ENCODE measurements at regions not wholly inside any gene's neighbourhood (a gene's known extent, or its start where the extent isn't known, plus 50 kb on each side); places are given as distances from the start of the nearest gene placed in this dataset.

DNA sequence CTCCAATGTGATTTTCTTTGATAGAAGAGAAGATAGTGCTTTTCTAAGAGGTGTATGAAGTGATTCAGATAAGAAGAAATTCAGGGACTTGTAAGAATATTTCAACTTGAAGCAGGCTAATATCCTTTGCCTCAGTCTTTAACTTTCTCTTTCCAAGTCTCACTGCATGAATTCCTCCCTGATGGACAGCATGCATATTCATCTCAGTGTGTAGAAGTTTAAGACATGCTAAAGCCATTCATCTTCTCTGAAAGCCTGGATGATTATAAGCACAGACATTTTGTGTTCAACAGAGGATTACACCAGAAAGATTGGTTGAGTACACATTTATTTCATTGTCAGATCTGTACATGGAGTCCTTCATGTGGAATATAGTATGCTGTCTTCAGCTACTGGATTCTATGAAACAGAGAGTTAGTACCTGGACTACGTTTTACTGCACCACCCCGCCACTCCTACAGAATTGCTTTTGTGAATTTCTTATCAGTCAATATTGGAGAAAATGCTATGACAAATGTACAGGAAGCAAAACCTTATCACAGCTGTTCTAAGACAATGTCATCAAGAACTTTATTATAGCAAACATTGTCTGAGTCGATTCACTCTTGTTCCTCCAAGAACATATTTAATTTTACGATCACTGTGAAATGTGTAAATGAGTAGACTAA is 1346.1 kb downstream of the OTOL1 start:
- ChIA-PET CTCF (no interaction called here), POLR2A (no interaction called here), SMC1A (ENCODE audit: uncharacterized antibody, unreplicated experiment) (no interaction called here), RAD21 (ENCODE audit: unreplicated experiment) (no interaction called here)
- H3K79me2 ChIP-seq (ENCODE audit: control insufficient read depth, insufficient read depth, low read length): no peaks in the 10 kb centered on the region
- DNase-seq (ENCODE audit: low read depth, low spot score): no peak
- no peak overlapping the region for H3K27ac ChIP-seq (ENCODE audit: control insufficient read depth, insufficient read depth)
- no peak for FAIRE-seq
- intact Hi-C loops (cut with micrococcal nuclease; ENCODE audit: unreplicated experiment) (loop anchor here (10.0 kb wide), 1 partner anchor 48 kb away; no protein-coding TSS in a partner anchor), in situ Hi-C loops (cut with MboI) (no loop called here)
- no peaks in the 10 kb centered on the region for H4K20me1 ChIP-seq (ENCODE audit: control insufficient read depth, insufficient read depth)
- H3K27me3 ChIP-seq (replicated peaks in 1 of 2; ENCODE audit: control insufficient read depth in 2 of 2, insufficient read depth in 2 of 2, low read length in 1 of 2): no peaks in the 10 kb centered on the region
- no peak overlapping the region for H3K4me3 ChIP-seq
- WGBS (ENCODE audit: insufficient coverage, insufficient replicate concordance, low lambda C conversion rate, missing lambda C conversion rate): 3% methylated on average over 4 of the region's 4 CpGs
- H2AFZ ChIP-seq (ENCODE audit: control insufficient read depth, low read depth, low read length): no peak overlapping the region
- H3K4me2 ChIP-seq (ENCODE audit: control insufficient read depth, insufficient read depth): no peak overlapping the region
- TF ChIP-seq RBBP5 (conservative IDR thresholded peaks at IDR 0.05): no peak
- TF ChIP-seq YBX1 (IDR thresholded peaks at IDR 0.05): no peak
- TF ChIP-seq KLF5 (IDR thresholded peaks at IDR 0.05; ENCODE audit: partially characterized antibody): no peak
- TF ChIP-seq, protein P1, sequence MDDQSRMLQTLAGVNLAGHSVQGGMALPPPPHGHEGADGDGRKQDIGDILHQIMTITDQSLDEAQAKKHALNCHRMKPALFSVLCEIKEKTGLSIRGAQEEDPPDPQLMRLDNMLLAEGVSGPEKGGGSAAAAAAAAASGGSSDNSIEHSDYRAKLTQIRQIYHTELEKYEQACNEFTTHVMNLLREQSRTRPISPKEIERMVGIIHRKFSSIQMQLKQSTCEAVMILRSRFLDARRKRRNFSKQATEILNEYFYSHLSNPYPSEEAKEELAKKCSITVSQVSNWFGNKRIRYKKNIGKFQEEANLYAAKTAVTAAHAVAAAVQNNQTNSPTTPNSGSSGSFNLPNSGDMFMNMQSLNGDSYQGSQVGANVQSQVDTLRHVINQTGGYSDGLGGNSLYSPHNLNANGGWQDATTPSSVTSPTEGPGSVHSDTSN (IDR thresholded peaks at IDR 0.05; ENCODE audit: insufficient replicate concordance, low read depth, low read length): no peak
- no peak for TF ChIP-seq CEBPB (IDR thresholded peaks at IDR 0.05; ENCODE audit: borderline replicate concordance in 1 of 2, low read depth in 2 of 2, low read length in 2 of 2)
- TF ChIP-seq, protein P2, sequence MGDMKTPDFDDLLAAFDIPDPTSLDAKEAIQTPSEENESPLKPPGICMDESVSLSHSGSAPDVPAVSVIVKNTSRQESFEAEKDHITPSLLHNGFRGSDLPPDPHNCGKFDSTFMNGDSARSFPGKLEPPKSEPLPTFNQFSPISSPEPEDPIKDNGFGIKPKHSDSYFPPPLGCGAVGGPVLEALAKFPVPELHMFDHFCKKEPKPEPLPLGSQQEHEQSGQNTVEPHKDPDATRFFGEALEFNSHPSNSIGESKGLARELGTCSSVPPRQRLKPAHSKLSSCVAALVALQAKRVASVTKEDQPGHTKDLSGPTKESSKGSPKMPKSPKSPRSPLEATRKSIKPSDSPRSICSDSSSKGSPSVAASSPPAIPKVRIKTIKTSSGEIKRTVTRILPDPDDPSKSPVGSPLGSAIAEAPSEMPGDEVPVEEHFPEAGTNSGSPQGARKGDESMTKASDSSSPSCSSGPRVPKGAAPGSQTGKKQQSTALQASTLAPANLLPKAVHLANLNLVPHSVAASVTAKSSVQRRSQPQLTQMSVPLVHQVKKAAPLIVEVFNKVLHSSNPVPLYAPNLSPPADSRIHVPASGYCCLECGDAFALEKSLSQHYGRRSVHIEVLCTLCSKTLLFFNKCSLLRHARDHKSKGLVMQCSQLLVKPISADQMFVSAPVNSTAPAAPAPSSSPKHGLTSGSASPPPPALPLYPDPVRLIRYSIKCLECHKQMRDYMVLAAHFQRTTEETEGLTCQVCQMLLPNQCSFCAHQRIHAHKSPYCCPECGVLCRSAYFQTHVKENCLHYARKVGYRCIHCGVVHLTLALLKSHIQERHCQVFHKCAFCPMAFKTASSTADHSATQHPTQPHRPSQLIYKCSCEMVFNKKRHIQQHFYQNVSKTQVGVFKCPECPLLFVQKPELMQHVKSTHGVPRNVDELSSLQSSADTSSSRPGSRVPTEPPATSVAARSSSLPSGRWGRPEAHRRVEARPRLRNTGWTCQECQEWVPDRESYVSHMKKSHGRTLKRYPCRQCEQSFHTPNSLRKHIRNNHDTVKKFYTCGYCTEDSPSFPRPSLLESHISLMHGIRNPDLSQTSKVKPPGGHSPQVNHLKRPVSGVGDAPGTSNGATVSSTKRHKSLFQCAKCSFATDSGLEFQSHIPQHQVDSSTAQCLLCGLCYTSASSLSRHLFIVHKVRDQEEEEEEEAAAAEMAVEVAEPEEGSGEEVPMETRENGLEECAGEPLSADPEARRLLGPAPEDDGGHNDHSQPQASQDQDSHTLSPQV (IDR thresholded peaks at IDR 0.05): no peak
- no peak for TF ChIP-seq STAT3 (IDR thresholded peaks at IDR 0.05; ENCODE audit: low read depth, low read length)
- TF ChIP-seq ASH2L (IDR thresholded peaks at IDR 0.05; ENCODE audit: borderline replicate concordance, low read depth): no peak
- TF ChIP-seq LARP7 (IDR thresholded peaks at IDR 0.05): no peak
- TF ChIP-seq IRF4 (IDR thresholded peaks at IDR 0.05; ENCODE audit: low read depth, low read length): no peak
- no peak for TF ChIP-seq NR2F1 (conservative IDR thresholded peaks at IDR 0.05)
- TF ChIP-seq, protein P3, sequence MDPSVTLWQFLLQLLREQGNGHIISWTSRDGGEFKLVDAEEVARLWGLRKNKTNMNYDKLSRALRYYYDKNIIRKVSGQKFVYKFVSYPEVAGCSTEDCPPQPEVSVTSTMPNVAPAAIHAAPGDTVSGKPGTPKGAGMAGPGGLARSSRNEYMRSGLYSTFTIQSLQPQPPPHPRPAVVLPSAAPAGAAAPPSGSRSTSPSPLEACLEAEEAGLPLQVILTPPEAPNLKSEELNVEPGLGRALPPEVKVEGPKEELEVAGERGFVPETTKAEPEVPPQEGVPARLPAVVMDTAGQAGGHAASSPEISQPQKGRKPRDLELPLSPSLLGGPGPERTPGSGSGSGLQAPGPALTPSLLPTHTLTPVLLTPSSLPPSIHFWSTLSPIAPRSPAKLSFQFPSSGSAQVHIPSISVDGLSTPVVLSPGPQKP (IDR thresholded peaks at IDR 0.05; ENCODE audit: low read depth, low read length): no peak
- no peak for TF ChIP-seq ZNF622 (IDR thresholded peaks at IDR 0.05)
- TF ChIP-seq POLR2AphosphoS5 (IDR thresholded peaks at IDR 0.05; ENCODE audit: low read length): no peak
- TF ChIP-seq, protein P4, sequence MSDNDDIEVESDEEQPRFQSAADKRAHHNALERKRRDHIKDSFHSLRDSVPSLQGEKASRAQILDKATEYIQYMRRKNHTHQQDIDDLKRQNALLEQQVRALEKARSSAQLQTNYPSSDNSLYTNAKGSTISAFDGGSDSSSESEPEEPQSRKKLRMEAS (IDR thresholded peaks at IDR 0.05; ENCODE audit: low read depth, low read length): no peak
- TF ChIP-seq SREBF2 (IDR thresholded peaks at IDR 0.05; ENCODE audit: low read length): no peak
- BruUV-seq (replicated peaks): no TSS peak
- ATAC-seq: no peak
- H3K9ac ChIP-seq (ENCODE audit: control insufficient read depth, insufficient read depth, low read length): no peak overlapping the region
- H3K36me3 ChIP-seq (ENCODE audit: control insufficient read depth in 2 of 2, insufficient read depth in 2 of 2, low read length in 1 of 2): no peaks in the 10 kb centered on the region
- no peaks in the 10 kb centered on the region for H3K4me1 ChIP-seq (ENCODE audit: control insufficient read depth, insufficient read depth, low read length)
- no peaks in the 10 kb centered on the region for H3K9me3 ChIP-seq (replicated peaks; ENCODE audit: control insufficient read depth, insufficient read depth, low read length)
